ENCODE measurements at regions not wholly inside any gene's neighbourhood (a gene's known extent, or its start where the extent isn't known, plus 50 kb on each side); places are given as distances from the start of the nearest gene placed in this dataset.

DNA sequence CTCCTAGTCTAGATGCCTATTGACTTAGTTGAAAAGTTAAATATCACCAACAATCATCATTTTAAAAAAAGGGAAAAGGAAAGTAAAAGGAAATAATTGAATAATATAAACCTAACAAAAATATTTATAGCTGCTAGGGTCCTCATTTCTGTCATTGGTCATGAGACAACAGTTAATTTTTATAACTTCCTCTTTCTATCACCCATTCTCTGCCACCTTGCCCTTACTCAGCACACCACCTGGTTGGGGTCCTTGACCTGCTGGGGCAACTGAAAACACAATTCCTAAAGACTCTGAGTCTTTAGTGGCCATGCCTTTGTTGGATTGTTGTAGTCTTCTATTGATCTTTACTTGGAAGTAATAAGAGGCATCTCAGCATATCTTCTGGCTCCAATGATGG, 179.5 kb upstream of the MAST4 start:
- TF ChIP-seq POLR2A (IDR thresholded peaks at IDR 0.05) (no peak), CTCF (IDR thresholded peaks at IDR 0.05) (no peak)

Data from suprapubic skin (tissue), 3 donors.